Neutrophil (primary cell): ENCODE measurements at regions not wholly inside any gene's neighbourhood (a gene's known extent, or its start where the extent isn't known, plus 50 kb on each side); places are given as distances from the start of the nearest gene placed in this dataset.

Source experiments
- H3K27ac ChIP-seq: fragments of 200-600 bp; sonication (generic); 2 replicates; pipeline ENCODE4 v1.5.1; 2016; ENCODE audit warnings: mild to moderate bottlenecking, moderate library complexity
- H3K27me3 ChIP-seq: fragments of 200-600 bp; sonication (generic); 2 replicates; pipeline ENCODE4 v1.6.0; 2016; ENCODE audit warnings: mild to moderate bottlenecking
- H3K36me3 ChIP-seq: fragments of 200-600 bp; sonication (generic); 2 replicates; pipeline ENCODE4 v1.5.1; 2017
- H3K4me1 ChIP-seq, 2 experiments: fragments of 200-600 bp in 1 of 2; sonication (generic) in 1 of 2; 1 replicate in 1 of 2; 2 replicates in 1 of 2; pipeline versions ENCODE4 v1.5.1 to v1.6.1; 2013 to 2016; ENCODE audit warnings: low read depth in 1 of 2, low read length in 1 of 2, mild to moderate bottlenecking in 1 of 2, moderate library complexity in 1 of 2; ENCODE audit not compliant: control insufficient read depth in 1 of 2, insufficient read depth in 1 of 2
- H3K4me3 ChIP-seq, 2 experiments: fragments of 200-600 bp in 1 of 2; sonication (generic) in 1 of 2; 1 replicate in 1 of 2; 2 replicates in 1 of 2; pipeline ENCODE4 v1.5.1; 2013 to 2016; ENCODE audit warnings: low read depth in 1 of 2, low read length in 1 of 2, mild to moderate bottlenecking in 1 of 2, moderate library complexity in 1 of 2
- H3K9me3 ChIP-seq: fragments of 200-600 bp; sonication (generic); 2 replicates; pipeline ENCODE4 v1.5.1; 2016
- CTCF ChIP-seq: fragments of 200-600 bp; sonication (generic); IDR thresholded peaks from 2 replicates; pipeline ENCODE4 v1.5.1; 2016; ENCODE audit warnings: antibody characterized with exemption

- Histone ChIP-seq H3K27me3 (no peaks in the 10 kb centered on the region), H3K4me1 (peaks cover 30 to 42% of the 10 kb centered on the region in 2 experiments), H3K4me3 (no peak overlapping the region), H3K27ac (peak overlapping the region; percentile 76), H3K9me3 (no peaks in the 10 kb centered on the region), H3K36me3 (no peaks in the 10 kb centered on the region)
- no peak for TF ChIP-seq CTCF
Measured at GRCh38 chr6:149213829-149214228, 103.7 kb upstream of the TAB2 start.

GRCh38 chr6:149216459-149216858 lies 101.1 kb upstream of the TAB2 start:
- peaks cover 14 to 22% of the 10 kb centered on the region in 2 experiments for H3K4me1 ChIP-seq
- TF ChIP-seq CTCF: no peak
- H3K27ac ChIP-seq: no peak overlapping the region
- no peaks in the 10 kb centered on the region for H3K27me3 ChIP-seq
- no peaks in the 10 kb centered on the region for H3K9me3 ChIP-seq
- H3K36me3 ChIP-seq: no peaks in the 10 kb centered on the region
- no peak overlapping the region for H3K4me3 ChIP-seq

GRCh38 chr6:149217466-149217888 lies 100.0 kb upstream of the TAB2 start:
- Histone ChIP-seq H3K4me3 (no peak overlapping the region), H3K27ac (no peak overlapping the region), H3K4me1 (peaks cover 9 to 12% of the 10 kb centered on the region in 2 experiments), H3K27me3 (no peaks in the 10 kb centered on the region), H3K36me3 (no peaks in the 10 kb centered on the region), H3K9me3 (no peaks in the 10 kb centered on the region)
- TF ChIP-seq CTCF: no peak

- TF ChIP-seq CTCF: no peak
Measured at GRCh38 chr6:149218471-149218870, 99.0 kb upstream of the TAB2 start.

DNA sequence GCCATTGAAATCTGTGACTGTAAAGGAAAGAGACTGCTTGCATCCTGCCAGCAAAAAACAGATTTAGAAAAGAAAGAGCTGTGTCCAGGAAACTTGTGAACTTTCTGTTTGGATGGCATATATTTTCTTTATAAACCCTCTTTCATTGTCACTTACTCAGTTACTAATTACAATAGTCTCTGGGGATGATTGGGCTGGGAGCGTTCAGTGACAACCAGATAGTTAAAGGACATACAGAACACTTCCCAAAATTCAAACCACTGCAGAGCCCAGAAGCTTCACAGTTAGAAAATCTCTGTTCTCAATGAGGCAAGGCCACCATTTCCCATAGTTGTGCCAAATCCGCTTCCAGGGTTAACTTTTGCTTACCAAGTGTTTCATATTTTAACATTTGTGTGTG lies 98.6 kb upstream of the TAB2 start:
- Histone ChIP-seq H3K4me1 (no peaks in the 10 kb centered on the region), H3K36me3 (no peaks in the 10 kb centered on the region), H3K4me3 (no peak overlapping the region), H3K27ac (no peak overlapping the region), H3K9me3 (no peaks in the 10 kb centered on the region), H3K27me3 (no peaks in the 10 kb centered on the region)
- TF ChIP-seq CTCF: no peak

More at GRCh38 chr6:149218471-149218870, 99.0 kb upstream of the TAB2 start:
- peaks cover 0 to 2% of the 10 kb centered on the region in 2 experiments for H3K4me1 ChIP-seq
- no peaks in the 10 kb centered on the region for H3K36me3 ChIP-seq
- no peaks in the 10 kb centered on the region for H3K27me3 ChIP-seq
- no peak overlapping the region for H3K4me3 ChIP-seq
- no peak overlapping the region for H3K27ac ChIP-seq
- no peaks in the 10 kb centered on the region for H3K9me3 ChIP-seq
